GM21390 (cell line): ENCODE measurements at regions not wholly inside any gene's neighbourhood (a gene's known extent, or its start where the extent isn't known, plus 50 kb on each side); places are given as distances from the start of the nearest gene placed in this dataset.

Experiments used
- ATAC-seq: cut with Tn5 transposase; IDR thresholded peaks from one replicate; pipeline ENCODE4 v1.9.1; 2021; ENCODE audit not compliant: unreplicated experiment

DNA sequence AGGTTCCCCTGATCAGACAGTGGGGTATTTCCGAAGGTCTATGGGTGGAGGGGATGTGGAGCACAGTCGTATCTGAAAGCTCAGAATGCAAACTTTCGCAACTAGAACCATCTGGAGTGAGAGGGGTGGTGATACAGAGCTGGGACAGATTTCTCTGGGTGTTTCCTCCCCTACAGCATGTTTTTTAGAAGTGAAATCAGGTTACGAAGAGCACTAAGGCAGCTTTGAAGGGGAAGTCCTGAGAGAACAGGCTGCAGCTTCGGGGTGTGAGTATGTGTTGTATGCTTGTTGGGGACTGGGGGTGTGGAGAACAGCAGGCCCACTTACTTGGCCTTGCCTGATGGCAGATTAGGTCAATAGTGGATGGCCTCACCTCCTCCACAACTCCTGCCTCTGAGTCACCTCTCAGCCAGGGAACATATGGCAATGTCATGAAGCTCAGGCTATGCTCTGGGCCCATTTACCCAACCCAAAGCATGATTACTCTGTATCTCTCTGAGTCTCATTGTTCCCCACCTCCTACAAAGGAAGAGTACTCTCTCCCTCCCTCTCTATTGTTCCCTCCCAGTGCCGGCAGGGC, 107.2 kb upstream of the RASGRP1 start:
- peak; percentile 50 for ATAC-seq

DNA sequence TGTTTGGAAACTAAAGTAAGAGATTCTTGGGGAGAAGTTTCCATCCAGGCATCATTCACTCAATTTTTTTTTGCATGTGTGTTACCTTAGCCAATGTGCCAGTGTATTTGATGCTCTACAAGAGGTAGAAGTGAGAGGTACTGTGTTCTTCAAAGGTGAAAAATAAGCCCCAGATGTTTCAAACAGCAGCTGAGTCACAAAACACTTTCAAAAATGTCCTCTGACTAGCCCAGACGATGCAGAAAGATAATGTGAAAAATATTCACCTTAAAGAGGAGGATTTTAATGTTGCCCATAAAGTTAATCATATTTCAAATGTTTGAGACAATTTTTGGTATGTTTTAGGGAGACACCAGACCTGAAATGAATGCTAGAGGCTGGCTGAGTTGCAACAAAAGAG, 107.7 kb upstream of the RASGRP1 start:
- no peak for ATAC-seq

DNA sequence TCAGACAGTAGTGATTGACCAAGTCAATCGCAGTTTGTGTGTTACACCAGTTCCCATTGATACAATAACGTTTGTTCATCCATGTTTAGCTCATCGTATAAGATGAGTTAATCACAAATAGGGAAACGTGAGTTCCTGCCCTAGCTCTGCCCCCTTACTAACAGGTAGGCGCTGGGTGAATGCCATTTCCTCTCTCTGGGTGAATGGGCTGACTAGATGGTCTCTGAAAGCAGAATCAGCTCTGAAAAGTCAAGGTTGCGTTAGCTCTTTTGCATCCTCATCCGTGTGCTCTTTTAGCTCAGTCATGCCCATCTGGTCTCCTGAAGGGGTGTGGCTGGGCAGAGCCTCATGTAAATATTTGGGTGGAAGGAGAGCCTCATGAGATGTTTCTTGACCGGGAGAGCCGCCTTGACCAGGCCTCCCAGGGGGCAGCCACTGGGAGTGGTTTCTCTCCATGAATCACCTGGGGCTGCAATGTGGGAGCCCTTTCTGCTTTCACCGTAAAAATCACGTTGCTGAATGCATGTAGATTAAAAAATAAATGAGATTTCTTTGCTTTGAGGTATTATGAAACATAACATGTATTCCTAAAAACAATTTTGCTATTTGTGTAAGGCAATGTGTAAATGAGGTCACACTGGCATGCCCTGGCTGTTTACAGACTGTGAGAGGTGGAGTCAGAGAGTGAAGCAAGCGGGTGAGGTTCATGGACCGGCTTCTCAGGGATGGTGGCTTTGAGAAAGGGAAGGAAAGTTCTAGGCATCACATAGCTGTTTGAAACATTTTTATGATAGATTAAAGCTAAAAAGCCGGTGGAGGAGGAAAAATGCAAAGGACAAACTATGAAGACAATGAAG, 108.4 kb upstream of the RASGRP1 start:
- peak; percentile 38 for ATAC-seq

DNA sequence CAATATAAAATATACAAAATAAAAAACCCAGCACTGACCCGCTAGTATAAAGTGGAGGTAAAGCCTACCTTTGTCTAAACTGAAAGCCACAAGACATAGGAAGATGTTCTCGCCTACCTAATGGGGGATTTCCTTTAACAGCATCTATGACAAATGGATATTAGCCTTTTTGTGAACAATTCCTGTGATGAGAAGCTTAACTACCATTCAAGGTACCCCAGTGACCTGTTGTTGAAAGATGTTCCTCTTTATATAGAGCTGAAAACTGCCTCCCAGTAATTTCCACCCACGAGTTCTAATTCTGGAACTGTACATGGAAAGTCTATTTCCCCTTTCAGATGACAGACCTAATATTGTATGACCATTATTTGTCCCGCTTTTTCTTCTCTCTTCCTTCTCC, 109.8 kb upstream of the RASGRP1 start:
- no peak for ATAC-seq

DNA sequence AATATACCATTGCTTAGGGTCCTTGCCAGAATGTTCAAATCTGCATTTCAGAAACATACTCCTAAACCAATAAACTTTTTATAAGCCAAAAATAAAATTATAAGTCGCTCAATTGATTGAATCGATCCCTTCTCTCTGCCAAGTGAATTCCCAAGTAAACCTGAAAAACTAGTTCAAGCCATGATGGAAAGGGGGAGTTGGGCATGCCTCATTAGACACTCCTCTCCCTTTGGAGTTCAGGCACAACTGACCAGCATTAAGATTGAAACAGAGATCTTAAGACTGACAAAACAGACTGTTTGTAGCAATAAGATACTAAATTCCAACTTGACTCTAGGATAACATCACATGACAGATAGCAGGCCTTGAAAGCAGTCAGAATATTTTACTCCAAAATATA, 113.7 kb upstream of the RASGRP1 start:
- ATAC-seq = no peak

DNA sequence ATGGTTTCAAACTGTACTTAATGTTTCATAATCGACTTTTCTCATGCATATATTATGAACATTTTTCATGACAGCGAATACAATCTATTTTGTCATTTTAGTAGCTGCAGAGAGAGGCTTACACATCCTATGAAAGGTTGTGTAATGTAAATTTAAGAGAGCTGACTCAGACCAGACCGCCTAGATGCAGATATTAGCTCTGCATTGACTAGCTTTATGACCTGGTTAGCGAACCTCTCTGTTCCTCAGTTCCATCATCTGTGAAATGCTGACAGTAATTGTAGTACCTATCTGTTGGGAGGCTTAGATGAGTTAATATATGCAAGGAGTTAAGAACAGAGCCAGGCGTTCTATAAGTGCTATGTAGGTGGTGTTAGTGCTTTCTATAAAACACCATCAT, 116.2 kb upstream of the RASGRP1 start:
- ATAC-seq = no peak

DNA sequence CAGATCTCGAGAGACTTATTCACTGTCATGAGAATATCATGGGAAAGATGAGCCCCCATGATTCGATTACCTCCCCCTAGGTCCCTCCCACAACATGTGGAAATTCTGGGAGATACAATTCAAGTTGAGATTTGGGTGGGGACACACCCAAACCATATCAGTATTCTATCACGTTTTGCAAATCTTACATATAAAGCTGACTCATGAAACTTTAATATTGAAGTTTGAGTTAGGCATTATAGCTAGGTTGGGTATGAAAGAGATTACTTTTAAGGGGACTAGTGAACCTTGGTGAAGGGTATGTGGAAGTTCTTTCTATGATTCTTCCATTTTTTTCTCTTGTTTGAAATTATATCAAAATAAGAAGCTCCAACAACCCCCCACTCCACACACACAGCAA, 117.7 kb upstream of the RASGRP1 start:
- ATAC-seq = no peak

DNA sequence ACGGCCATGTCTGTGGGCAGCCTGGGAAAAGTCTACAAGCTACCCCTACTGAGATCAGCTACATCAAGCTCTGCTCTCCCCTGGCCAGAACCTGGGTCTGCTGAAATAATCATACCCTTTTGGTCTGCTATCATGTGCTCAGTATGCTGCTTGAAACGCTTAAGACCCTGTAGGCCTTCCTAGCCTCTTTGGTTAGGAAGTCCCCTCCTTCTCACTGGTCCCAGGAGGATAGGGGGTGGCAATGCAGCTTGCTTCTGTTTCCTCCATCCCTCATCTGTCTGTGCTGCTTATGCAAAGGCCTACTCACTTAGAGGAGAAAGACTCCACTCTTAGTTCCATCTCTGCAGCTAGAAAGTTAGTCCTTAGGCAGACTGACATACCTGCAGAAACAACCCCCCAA, 118.2 kb upstream of the RASGRP1 start:
- no peak for ATAC-seq

DNA sequence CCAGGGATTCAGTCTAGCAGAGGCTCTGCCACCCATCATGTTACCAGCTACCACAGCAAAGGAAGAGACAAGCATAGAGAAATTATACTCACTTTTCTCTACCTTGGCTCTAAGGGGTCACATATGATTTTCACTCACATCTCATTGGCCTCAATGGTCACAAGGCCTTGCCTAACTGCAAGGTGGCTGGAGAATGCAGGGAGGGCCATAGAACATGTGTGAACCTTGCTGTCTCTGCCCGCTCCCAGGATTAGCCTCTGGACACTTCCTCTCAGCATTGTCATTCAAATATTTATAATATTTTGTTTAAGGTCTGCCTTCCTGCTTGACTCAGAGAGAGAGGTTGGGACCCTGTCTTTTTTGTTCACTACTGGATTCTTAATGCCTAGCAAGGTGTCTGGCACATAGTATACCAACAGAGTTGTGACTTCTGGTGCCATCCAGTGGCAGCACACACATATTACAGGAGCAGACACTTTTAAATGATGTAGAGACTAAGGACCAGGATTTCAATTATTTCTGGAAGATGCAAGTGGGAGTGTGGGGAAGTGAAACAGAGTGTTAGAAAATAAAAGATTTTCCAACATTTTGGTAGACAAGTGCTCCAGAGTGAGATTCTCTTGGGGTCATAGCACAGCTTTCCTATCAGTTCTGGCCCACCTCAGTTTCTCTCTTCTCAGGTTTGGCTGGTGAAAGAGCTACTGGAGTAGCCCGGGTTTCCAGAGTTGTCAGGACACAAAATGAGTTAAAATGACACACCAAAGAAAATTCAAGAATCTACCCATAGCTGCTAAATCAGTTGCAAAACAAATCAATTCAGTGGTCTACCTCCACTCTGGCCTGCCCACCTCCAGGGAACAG, 119.0 kb upstream of the RASGRP1 start:
- peak; percentile 82 for ATAC-seq

DNA sequence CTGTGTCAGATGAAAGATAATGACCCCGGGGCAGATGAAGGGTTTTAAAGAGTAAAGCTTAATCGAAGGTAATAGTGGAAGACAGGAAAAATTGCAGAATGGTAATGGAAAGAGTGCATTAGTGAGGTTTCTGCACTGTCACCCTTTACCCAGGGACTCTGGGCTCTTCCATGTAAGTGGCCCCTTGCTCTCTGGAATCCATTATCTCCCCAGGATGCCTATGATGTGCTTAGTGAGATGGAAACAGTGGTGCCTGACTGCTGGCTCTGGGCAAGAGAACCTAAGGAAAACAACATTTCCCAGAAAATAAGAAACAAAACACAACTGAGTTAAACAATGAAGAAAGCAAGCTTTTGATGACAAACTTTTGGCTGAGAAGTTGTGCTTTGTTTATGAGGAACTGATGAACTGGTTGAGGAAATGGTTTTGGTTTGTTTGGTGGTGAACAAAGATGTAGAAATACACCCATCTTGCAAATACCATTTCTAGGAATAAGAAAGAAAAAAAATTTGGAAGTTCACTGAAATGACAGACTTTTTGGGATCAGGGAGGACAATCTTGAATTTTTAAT, 119.9 kb upstream of the RASGRP1 start:
- ATAC-seq = no peak

DNA sequence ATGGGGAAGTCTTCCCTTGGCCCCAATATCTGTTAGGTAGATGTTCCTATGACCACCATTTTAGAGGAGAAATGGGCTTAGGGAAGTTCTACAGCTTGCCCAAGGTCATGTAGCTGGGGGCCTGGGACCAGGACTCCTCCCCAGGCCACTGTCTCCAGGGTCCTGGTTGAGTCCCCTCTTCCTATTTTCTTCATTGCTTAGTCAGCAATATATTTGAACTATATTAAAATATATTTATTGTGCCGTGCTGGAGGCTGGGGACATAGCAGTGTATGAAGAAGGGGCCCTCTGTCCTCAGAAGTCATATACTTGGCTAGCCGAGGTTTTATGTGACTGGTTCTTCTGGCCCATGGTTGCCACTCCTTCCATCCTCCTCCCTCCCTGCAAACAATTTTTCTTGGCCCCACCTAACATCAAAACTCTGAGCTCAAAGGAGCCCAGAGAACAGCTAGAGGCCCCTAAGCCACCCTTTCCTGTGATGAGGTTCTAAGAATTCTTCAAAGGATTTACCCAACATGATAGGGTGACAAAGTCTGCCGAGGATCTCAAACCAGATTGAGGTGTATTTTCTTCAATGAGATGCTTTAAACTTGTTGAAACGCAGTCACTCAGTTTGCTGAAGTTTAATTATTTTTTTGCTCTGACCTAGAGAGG, 121.2 kb upstream of the RASGRP1 start:
- no peak for ATAC-seq

DNA sequence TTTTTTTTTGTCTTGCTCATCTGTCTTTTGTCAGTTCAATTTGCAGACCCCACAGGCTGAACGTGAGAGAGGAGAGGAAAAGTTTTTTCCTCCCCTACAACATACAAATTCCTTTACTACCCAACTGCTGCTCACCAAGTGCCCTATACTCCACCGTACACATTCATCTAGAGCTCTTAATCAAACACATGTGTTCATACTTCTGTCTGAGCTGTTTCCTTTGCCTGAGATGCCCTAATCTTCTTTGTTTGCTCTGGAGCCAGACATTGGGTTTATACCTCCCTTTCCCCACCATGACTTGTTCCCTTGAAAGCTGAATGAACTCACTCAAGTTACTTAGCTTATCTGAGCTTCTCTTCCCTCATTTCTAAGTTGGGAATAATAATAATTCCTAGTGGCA, 122.7 kb upstream of the RASGRP1 start:
- ATAC-seq = no peak

DNA sequence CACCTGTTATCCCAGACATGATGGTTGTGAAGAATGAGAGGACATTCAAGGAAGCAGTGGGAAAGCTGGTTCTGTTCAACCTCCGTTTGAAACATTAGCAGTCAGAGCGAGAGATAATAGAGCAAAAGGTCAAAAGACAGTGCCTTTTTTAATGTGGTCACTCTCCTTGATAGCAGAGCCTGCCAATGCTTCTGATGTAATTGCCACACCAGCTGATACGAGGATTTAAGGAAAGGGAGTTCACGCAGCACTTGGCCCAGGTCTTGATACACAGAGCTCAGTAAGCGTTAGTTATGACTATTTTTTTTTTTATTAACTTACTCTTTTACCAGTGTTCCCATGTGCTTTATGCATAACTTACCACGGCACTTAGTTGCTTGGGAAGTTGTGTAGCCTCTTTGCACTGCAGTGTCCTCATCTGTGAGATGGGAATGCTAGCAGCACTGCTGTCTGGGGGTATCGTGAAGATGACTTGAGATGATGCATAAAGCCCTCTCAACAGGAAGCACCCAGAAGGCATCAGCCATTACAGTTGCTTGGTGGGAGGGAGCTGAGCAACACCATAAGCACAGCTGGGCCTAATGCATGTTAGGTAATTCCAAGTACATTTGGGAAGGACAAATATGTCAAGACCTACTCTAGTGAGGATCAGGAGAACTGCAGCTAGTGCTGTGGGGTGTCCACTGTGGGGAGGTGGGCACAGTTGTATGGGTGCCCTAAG, 123.3 kb upstream of the RASGRP1 start:
- ATAC-seq = no peak

DNA sequence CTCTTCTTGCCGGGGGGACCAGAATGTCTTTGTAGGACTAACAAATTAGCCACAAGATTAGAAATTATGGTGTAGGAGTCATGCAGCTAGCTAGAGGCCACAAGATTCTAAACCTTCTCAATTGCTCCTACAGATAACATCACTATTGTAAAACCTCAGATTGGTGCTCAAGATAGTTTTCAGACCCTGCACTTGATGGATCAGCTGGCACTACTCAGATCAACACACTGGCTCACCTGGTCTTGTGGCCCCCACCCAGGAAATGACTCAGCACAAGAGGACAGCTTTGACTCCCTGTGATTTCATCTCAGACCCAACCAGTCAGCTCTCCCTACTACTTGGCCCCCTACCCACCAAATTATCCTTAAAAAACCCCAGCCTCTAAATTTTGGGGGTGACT, 124.1 kb upstream of the RASGRP1 start:
- ATAC-seq = no peak

DNA sequence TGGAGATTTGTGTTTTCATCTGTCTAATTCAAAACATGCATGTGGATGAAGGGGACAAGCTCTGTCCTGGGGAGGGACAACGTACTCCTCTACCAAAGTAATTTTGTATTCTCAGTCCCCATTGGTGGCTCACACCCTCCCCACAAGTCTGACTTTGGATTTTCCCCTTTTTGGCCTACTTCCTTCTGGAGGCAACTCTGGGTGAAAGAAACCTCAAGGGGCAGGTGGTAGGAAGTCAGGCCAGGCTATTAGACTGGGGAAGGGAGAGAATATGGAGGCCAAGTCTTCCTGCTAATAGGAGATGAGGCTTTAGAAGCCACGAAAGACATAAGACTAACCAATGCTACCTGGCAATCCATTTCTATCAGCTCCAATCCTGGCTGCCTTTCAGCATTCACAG, 124.9 kb upstream of the RASGRP1 start:
- no peak for ATAC-seq

DNA sequence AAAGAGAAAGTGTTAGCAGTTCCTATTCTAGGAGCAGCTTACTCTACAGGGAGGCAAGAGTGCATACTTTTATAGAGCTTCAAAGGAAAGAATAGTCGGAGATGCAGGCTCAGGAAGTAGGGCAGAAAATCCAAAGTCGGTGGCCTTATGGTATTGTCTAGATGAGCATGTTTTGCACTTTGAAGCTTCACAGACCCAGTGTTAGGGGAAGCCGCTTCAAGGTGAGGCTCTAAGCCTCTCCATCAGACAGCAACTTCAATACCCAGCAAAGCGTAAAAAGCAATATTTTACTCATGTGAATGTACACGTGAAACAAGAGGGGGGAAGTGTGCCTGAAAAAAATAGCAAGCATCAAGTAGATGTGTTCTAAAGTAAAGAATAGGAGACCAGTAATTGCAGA, 125.6 kb upstream of the RASGRP1 start:
- ATAC-seq = no peak

DNA sequence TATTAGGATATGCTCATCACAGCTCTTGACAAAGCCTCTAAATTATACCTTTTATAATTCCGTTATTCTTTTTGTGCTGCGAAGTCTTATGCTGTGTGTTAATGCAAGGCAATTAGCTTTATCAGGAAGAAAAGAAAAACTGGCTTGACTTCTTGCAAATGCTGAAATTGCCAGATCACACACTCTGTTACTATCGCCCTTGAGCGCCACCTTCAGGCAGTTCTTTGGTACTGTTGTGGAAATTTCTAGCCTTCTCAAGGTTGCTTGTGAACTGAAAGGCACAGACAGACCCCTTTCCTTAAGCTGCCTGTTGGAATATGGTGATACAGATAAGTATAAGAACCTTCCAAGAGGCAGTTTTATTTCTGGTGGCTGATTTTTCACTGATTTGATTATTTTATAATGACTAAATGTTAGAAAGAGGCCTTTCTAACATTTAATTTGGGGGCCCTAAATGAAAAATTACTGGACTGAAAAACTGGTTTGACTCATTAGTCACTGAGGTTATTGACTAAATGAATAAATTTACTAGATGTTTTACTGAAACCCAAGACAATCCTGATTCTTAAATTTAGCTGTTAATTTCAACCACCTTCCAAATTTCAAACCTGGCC, 126.2 kb upstream of the RASGRP1 start:
- ATAC-seq = peak; percentile 46

DNA sequence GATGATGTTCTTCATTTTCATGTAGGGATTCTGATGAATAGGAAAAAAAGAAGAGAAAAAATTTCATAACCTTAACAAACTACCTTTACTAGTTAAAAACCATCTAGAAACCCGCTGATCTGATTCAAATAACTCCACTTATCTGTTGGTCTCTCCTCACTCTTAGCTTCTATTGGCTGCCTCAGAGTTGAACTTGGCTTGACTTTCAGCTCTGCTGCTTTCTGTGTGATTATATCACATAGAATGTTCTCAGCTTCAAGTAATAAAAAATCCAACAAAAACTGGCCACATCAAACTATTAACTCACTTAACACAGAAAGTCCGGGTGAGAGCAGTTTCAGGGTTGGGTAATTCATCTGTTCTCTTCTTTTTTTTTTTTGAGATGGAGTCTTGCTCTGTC, 126.8 kb upstream of the RASGRP1 start:
- no peak for ATAC-seq

DNA sequence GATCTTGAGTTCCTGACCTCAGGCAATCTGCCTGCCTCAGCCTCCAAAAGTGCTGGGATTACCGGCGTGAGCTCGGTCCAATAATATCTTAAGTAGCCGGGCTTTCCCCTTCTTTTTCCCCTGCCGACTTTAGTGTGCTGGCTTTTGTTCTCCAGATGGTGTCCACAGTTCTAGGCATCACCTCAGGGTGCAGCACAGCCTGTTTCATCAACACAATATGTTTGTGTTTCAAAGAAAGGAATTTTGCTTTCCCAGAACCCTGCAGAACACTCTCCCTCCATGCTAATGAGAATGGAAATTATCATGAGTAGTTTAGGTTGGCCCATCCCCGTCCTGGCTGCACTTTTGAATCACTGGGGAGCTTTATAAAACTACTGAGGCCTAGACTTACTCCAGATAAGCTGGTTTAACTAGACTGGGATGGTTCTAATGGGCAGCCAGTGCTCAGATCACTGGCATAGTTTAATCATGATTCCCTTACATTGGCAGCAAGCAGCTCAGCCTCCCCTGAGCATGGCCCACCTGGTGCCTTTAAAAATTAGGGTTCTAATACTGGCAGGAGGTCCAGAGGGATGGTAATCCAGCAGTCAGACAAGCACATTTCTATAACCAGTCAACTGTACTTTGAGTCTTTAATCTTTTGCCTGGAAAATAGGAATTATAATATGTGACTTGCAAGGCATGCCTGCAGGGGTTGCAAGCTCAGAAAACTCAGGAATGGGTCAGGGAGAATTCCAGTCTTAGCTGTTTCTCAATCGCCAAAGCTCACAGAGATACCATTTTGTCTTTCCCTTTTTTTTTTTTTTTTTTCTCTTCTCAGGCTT, 127.6 kb upstream of the RASGRP1 start:
- no peak for ATAC-seq
